Activated CD8-positive, alpha-beta T cell treated with anti-CD3 and anti-CD28 coated beads, Interleukin-2, amount 10 ng/mL, durations not matched to agents 7 days and 5 days (primary cell): ENCODE measurements at regions not wholly inside any gene's neighbourhood (a gene's known extent, or its start where the extent isn't known, plus 50 kb on each side); places are given as distances from the start of the nearest gene placed in this dataset.

Source experiments
- ATAC-seq: fragments of 150-1000 bp; cut with Tn5 transposase; one replicate; pipeline ENCODE4 v1.10.0; 2021; ENCODE audit warnings: moderate library complexity
- CTCF ChIA-PET: fragments of 350-600 bp; sonication (Branson Sonifier 250); formaldehyde crosslinking; loops from one replicate; lab custom pipeline; 2021; ENCODE audit warnings: antibody characterized with exemption; lab: Charles Lee
- POLR2A ChIA-PET: fragments of 350-600 bp; sonication (Branson Sonifier 250); formaldehyde crosslinking; loops from one replicate; lab custom pipeline; 2021; ENCODE audit warnings: antibody characterized with exemption; lab: Charles Lee
- DNase-seq: peaks from one replicate; pipeline ENCODE4 v3.0.0-alpha.2; 2020
- H3K27ac Mint-ChIP-seq: one replicate; pipeline ENCODE4 v1.8.0; 2021; ENCODE audit warnings: mild to moderate bottlenecking, mixed read lengths
- H3K27me3 Mint-ChIP-seq: one replicate; pipeline ENCODE4 v1.8.0; 2021; ENCODE audit warnings: low read depth, mixed read lengths
- H3K36me3 Mint-ChIP-seq: one replicate; pipeline ENCODE4 v1.8.0; 2021; ENCODE audit warnings: low read depth, mixed read lengths
- H3K4me1 Mint-ChIP-seq: one replicate; pipeline ENCODE4 v1.8.0; 2021; ENCODE audit warnings: low read depth, mixed read lengths
- H3K4me3 Mint-ChIP-seq: one replicate; pipeline ENCODE4 v1.8.0; 2021; ENCODE audit warnings: mild to moderate bottlenecking, mixed read lengths
- H3K9me3 Mint-ChIP-seq: one replicate; pipeline ENCODE4 v1.8.0; 2022; ENCODE audit warnings: mixed read lengths; ENCODE audit not compliant: insufficient read depth

DNA sequence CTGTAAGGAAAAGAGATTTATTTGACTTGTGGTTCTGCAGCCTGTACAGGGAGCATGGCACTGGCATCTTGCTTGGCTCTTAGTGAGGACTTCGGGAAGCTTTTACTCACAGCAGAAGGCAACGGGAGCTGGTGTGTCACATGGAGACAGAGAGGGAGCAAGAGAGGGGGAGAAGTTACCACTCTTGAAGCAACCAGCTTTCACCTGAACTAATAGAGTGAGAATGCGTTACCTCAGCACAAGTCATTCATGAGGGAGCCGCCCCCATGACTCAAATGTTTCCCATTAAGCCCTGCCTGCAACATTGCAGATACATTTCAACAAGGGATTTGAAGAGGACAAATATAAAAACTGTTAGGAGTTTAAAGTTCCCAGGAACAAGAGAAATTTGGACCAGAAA lies 190.0 kb downstream of the CYRIA start:
- Mint-ChIP-seq H3K27me3 (peaks cover 2% of the 10 kb centered on the region), H3K9me3 (no peaks in the 10 kb centered on the region), H3K36me3 (no peaks in the 10 kb centered on the region), H3K27ac (no peak overlapping the region), H3K4me1 (no peaks in the 10 kb centered on the region), H3K4me3 (no peak overlapping the region)
- POLR2A ChIA-PET = no interaction called here
- DNase-seq (no peak), ATAC-seq (no peak)
- CTCF ChIA-PET = no interaction called here

DNA sequence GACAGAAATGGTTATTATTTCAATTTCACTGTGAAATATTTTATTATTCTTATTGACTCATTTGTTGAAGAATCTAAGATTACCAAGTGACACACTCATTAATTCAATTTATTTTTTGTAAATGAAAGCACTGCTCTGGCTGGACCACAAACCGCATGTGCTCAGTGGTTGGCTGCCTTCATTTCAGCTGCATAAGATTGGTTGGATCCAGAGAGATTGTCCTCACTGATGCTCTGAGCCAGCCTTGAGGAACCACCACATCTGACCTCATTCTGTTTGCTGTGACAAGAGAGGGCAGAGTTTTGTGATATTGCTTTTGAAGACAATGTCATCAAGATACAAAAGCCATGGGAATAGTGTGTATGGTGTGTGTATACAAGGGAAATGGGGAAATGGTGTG lies 192.1 kb downstream of the CYRIA start:
- Mint-ChIP-seq H3K27me3 (no peaks in the 10 kb centered on the region), H3K4me1 (no peaks in the 10 kb centered on the region), H3K4me3 (no peak overlapping the region), H3K9me3 (no peaks in the 10 kb centered on the region), H3K27ac (no peak overlapping the region), H3K36me3 (no peaks in the 10 kb centered on the region)
- ChIA-PET POLR2A (no interaction called here), CTCF (no interaction called here)
- no peak for ATAC-seq
- DNase-seq = no peak

DNA sequence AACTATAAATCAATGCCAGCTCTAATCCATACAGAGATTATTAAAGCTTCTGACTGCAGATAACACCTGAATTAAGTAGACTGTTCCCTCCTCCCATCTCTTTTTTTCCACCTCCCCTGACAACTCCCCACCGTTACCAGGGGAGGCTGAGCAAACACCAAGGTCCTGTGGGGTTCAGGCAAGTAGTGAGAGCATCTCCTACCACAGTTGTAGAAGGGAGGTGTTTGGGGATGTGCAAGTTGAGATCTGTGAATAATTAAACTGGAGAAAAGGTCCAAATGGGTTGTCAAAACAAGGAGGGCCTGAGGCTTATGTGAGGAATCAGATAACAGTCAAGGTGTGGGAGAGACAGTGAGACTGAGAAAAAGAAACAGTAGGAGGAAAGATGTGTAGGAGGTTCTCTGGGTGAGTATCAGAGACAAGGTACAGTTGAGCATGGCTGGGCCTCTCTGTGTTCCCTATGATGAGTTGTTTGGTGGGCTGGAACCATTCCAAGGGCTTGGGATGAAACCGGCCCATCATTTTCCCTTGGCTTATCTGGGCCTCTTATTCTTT lies 194.6 kb downstream of the CYRIA start:
- CTCF ChIA-PET = no interaction called here
- no peak for DNase-seq
- no peak overlapping the region for H3K4me3 Mint-ChIP-seq
- H3K4me1 Mint-ChIP-seq = no peaks in the 10 kb centered on the region
- H3K27me3 Mint-ChIP-seq = no peaks in the 10 kb centered on the region
- no peaks in the 10 kb centered on the region for H3K9me3 Mint-ChIP-seq
- H3K36me3 Mint-ChIP-seq = no peaks in the 10 kb centered on the region
- no peak for ATAC-seq
- H3K27ac Mint-ChIP-seq = no peak overlapping the region
- POLR2A ChIA-PET = no interaction called here

- no peak overlapping the region for H3K27ac Mint-ChIP-seq
- ChIA-PET POLR2A (no interaction called here), CTCF (no interaction called here)
- ATAC-seq (no peak), DNase-seq (no peak)
- H3K4me3 Mint-ChIP-seq = no peak overlapping the region
- no peaks in the 10 kb centered on the region for H3K4me1 Mint-ChIP-seq
- H3K36me3 Mint-ChIP-seq = no peaks in the 10 kb centered on the region
- no peaks in the 10 kb centered on the region for H3K9me3 Mint-ChIP-seq
- no peaks in the 10 kb centered on the region for H3K27me3 Mint-ChIP-seq
Observed at GRCh38 chr2:16466821-16467151, 198.8 kb downstream of the CYRIA start.

- ATAC-seq = no peak
- no peak for DNase-seq
- Mint-ChIP-seq H3K4me1 (no peaks in the 10 kb centered on the region), H3K36me3 (no peaks in the 10 kb centered on the region), H3K27ac (no peak overlapping the region), H3K27me3 (no peaks in the 10 kb centered on the region), H3K4me3 (no peak overlapping the region), H3K9me3 (no peaks in the 10 kb centered on the region)
- ChIA-PET POLR2A (no interaction called here), CTCF (no interaction called here)
Observed at GRCh38 chr2:16466133-16466820, 199.4 kb downstream of the CYRIA start.

DNA sequence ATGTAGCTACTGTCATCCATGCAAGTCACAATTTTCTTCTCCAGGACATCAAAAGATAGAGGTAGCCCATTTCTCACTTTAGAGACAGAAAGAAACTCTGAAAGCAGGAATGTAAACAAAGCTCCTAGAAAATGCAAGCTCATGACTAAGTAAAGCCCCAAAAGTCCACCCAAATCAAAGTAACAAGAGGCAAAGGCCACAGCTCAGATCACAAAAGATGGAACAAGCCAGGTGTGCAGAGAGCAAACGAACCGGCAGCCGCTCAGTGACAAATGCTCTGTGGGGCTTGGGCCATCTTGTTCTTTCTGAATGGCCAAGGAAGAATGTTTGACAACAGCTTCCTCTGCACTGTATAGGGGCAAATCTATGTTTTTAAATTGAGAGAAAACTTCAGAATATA lies 201.0 kb downstream of the CYRIA start:
- CTCF ChIA-PET = no interaction called here
- no peaks in the 10 kb centered on the region for H3K9me3 Mint-ChIP-seq
- no peak overlapping the region for H3K27ac Mint-ChIP-seq
- H3K4me3 Mint-ChIP-seq = no peak overlapping the region
- no peaks in the 10 kb centered on the region for H3K4me1 Mint-ChIP-seq
- no peaks in the 10 kb centered on the region for H3K27me3 Mint-ChIP-seq
- no peak for ATAC-seq
- DNase-seq = no peak
- H3K36me3 Mint-ChIP-seq = no peaks in the 10 kb centered on the region
- POLR2A ChIA-PET = no interaction called here

- DNase-seq = no peak
- Mint-ChIP-seq H3K36me3 (no peaks in the 10 kb centered on the region), H3K27ac (no peak overlapping the region), H3K4me1 (no peaks in the 10 kb centered on the region), H3K27me3 (no peaks in the 10 kb centered on the region), H3K9me3 (no peaks in the 10 kb centered on the region), H3K4me3 (no peak overlapping the region)
- ChIA-PET CTCF (no interaction called here), POLR2A (no interaction called here)
- ATAC-seq = no peak
Observed at GRCh38 chr2:16462958-16463357, 202.7 kb downstream of the CYRIA start.

DNA sequence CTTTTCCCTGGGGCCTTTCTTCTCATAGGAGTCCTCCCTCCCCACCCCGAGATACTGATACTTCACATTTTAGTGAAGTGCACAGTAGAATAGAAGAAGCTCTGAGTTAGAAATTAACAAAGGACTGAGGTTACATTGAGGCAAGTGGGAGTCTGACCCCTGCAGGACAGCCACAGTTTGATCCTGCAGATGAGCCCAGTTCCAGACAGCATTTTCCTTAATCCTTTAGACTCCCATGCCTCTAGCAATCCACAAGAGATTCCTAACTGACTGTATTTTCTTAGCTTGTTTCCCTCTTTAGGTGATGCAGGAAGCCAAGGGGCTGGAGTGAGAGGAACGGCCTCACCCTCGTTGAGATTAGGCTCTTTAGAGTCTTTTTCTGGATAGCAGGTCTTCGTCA lies 204.0 kb downstream of the CYRIA start:
- ChIA-PET CTCF (no interaction called here), POLR2A (no interaction called here)
- Mint-ChIP-seq H3K36me3 (no peaks in the 10 kb centered on the region), H3K27ac (no peak overlapping the region), H3K4me3 (no peak overlapping the region), H3K4me1 (no peaks in the 10 kb centered on the region), H3K9me3 (no peaks in the 10 kb centered on the region), H3K27me3 (no peaks in the 10 kb centered on the region)
- no peak for DNase-seq
- no peak for ATAC-seq

- DNase-seq (no peak), ATAC-seq (no peak)
- Mint-ChIP-seq H3K9me3 (no peaks in the 10 kb centered on the region), H3K4me1 (no peaks in the 10 kb centered on the region), H3K27ac (no peak overlapping the region), H3K27me3 (no peaks in the 10 kb centered on the region), H3K36me3 (no peaks in the 10 kb centered on the region), H3K4me3 (no peak overlapping the region)
- ChIA-PET POLR2A (no interaction called here), CTCF (no interaction called here)
Observed at GRCh38 chr2:16459606-16460005, 206.0 kb downstream of the CYRIA start.

- DNase-seq = no peak
- H3K4me3 Mint-ChIP-seq = no peak overlapping the region
- CTCF ChIA-PET = no interaction called here
- no peaks in the 10 kb centered on the region for H3K36me3 Mint-ChIP-seq
- no peaks in the 10 kb centered on the region for H3K9me3 Mint-ChIP-seq
- POLR2A ChIA-PET = no interaction called here
- H3K27ac Mint-ChIP-seq = no peak overlapping the region
- H3K27me3 Mint-ChIP-seq = no peaks in the 10 kb centered on the region
- no peak for ATAC-seq
- H3K4me1 Mint-ChIP-seq = no peaks in the 10 kb centered on the region
Observed at GRCh38 chr2:16454621-16455020, 211.0 kb downstream of the CYRIA start.

DNA sequence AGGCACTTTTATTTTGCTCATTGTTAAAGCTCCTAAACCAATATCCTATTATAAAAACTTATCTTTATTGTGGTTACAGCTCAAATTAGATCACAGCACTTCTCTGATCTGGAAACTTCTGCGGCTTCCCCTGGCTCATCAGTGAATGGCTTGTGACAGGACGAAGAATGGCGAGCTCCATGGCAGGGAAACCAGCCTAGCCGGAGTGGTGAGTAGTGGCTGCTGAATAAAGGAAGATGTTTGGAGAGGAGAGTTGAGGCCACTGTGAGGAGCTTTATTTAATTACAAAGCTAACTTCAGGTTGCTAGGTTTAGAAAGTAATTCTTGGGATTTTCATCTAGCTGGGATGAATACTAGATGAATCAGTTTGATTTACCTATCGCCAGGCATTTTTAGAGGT lies 213.5 kb downstream of the CYRIA start:
- no peak for ATAC-seq
- ChIA-PET POLR2A (no interaction called here), CTCF (no interaction called here)
- Mint-ChIP-seq H3K4me3 (no peak overlapping the region), H3K9me3 (no peaks in the 10 kb centered on the region), H3K27me3 (no peaks in the 10 kb centered on the region), H3K27ac (no peak overlapping the region), H3K36me3 (no peaks in the 10 kb centered on the region), H3K4me1 (no peaks in the 10 kb centered on the region)
- no peak for DNase-seq

- POLR2A ChIA-PET = no interaction called here
- H3K27ac Mint-ChIP-seq = no peak overlapping the region
- H3K36me3 Mint-ChIP-seq = no peaks in the 10 kb centered on the region
- H3K4me3 Mint-ChIP-seq = no peak overlapping the region
- H3K4me1 Mint-ChIP-seq = no peaks in the 10 kb centered on the region
- H3K9me3 Mint-ChIP-seq = no peaks in the 10 kb centered on the region
- ATAC-seq (no peak), DNase-seq (no peak)
- CTCF ChIA-PET = no interaction called here
- no peaks in the 10 kb centered on the region for H3K27me3 Mint-ChIP-seq
Observed at GRCh38 chr2:16446706-16447105, 218.9 kb downstream of the CYRIA start.

GRCh38 chr2:16442971-16443370 lies 222.7 kb downstream of the CYRIA start:
- H3K4me3 Mint-ChIP-seq = no peak overlapping the region
- ChIA-PET POLR2A (no interaction called here), CTCF (no interaction called here)
- H3K4me1 Mint-ChIP-seq = no peaks in the 10 kb centered on the region
- H3K27me3 Mint-ChIP-seq = no peaks in the 10 kb centered on the region
- H3K27ac Mint-ChIP-seq = no peak overlapping the region
- no peak for DNase-seq
- ATAC-seq = no peak
- no peaks in the 10 kb centered on the region for H3K9me3 Mint-ChIP-seq
- no peaks in the 10 kb centered on the region for H3K36me3 Mint-ChIP-seq
